ENCODE measurements at regions not wholly inside any gene's neighbourhood (a gene's known extent, or its start where the extent isn't known, plus 50 kb on each side); places are given as distances from the start of the nearest gene placed in this dataset.

- H3K27ac ChIP-seq (ENCODE audit: insufficient read depth, low read length): no peak overlapping the region
- H3K36me3 ChIP-seq (ENCODE audit: control insufficient read depth, insufficient read depth, low read length): no peaks in the 10 kb centered on the region
- H3K79me2 ChIP-seq (ENCODE audit: control insufficient read depth, insufficient read depth, low read length): no peaks in the 10 kb centered on the region
- H3K9ac ChIP-seq (ENCODE audit: insufficient read depth, low read length): no peak overlapping the region
- H2AFZ ChIP-seq (ENCODE audit: low read length): no peak overlapping the region
- H3K4me3 ChIP-seq (replicated peaks in 1 of 4; ENCODE audit: control extremely low read depth in 1 of 4, insufficient read depth in 1 of 4, low read depth in 3 of 4, low read length in 4 of 4): no peak overlapping the region
- DNase-seq (ENCODE audit: low read depth in 2 of 2): no peak
- no peaks in the 10 kb centered on the region for H3K27me3 ChIP-seq (ENCODE audit: control insufficient read depth, insufficient read depth, low read length)
- H3K9me3 ChIP-seq (ENCODE audit: control insufficient read depth, insufficient read depth, low read depth, low read length): no peaks in the 10 kb centered on the region
- no peak overlapping the region for H3K4me2 ChIP-seq (ENCODE audit: extremely low read depth, insufficient read depth, low read length)
- H4K20me1 ChIP-seq (ENCODE audit: control insufficient read depth, extremely low read depth, insufficient read depth, low read length): no peaks in the 10 kb centered on the region
- TF ChIP-seq, protein P1, sequence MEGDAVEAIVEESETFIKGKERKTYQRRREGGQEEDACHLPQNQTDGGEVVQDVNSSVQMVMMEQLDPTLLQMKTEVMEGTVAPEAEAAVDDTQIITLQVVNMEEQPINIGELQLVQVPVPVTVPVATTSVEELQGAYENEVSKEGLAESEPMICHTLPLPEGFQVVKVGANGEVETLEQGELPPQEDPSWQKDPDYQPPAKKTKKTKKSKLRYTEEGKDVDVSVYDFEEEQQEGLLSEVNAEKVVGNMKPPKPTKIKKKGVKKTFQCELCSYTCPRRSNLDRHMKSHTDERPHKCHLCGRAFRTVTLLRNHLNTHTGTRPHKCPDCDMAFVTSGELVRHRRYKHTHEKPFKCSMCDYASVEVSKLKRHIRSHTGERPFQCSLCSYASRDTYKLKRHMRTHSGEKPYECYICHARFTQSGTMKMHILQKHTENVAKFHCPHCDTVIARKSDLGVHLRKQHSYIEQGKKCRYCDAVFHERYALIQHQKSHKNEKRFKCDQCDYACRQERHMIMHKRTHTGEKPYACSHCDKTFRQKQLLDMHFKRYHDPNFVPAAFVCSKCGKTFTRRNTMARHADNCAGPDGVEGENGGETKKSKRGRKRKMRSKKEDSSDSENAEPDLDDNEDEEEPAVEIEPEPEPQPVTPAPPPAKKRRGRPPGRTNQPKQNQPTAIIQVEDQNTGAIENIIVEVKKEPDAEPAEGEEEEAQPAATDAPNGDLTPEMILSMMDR (conservative IDR thresholded peaks at IDR 0.05 in 1 of 2, IDR thresholded peaks at IDR 0.05 in 1 of 2; ENCODE audit: low read depth in 1 of 2, low read length in 2 of 2): no peak
- TF ChIP-seq EZH2 (IDR thresholded peaks at IDR 0.05; ENCODE audit: low read length, missing control alignments): no peak
- no peaks in the 10 kb centered on the region for H3K4me1 ChIP-seq (ENCODE audit: control insufficient read depth, extremely low read depth, insufficient read depth, low read length)
These were observed 278.0 kb upstream of the KYNU start for GRCh38 chr2:142599504-142599903.

DNA sequence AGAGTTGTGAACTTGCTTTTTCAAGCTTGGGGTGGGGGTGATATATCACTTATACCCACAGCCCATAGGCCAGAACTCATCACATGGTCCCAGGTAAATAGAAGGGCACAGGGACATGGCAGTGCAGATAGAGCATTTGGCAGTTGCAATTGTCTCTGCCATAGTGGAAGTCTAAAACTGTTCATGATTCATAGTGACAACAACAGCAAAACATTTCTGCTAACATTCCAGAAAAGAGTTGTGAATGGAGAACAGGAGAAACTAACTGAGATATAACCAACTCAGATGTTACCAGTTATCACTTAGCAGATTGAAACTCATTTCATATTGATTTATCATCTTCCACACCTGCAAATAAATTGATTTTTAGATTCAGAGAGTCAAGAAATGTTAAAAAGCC, 278.6 kb upstream of the KYNU start:
- H3K36me3 ChIP-seq (ENCODE audit: control insufficient read depth, insufficient read depth, low read length): no peaks in the 10 kb centered on the region
- DNase-seq (ENCODE audit: low read depth in 2 of 2): peak in 1 of 2 donors; percentile 14
- H3K27ac ChIP-seq (ENCODE audit: insufficient read depth, low read length): no peak overlapping the region
- H3K4me1 ChIP-seq (ENCODE audit: control insufficient read depth, extremely low read depth, insufficient read depth, low read length): no peaks in the 10 kb centered on the region
- TF ChIP-seq EZH2 (IDR thresholded peaks at IDR 0.05; ENCODE audit: low read length, missing control alignments): no peak
- TF ChIP-seq, protein P1 (conservative IDR thresholded peaks at IDR 0.05 in 1 of 2, IDR thresholded peaks at IDR 0.05 in 1 of 2; ENCODE audit: low read depth in 1 of 2, low read length in 2 of 2): no peak
- no peak overlapping the region for H3K4me3 ChIP-seq (replicated peaks in 1 of 4; ENCODE audit: control extremely low read depth in 1 of 4, insufficient read depth in 1 of 4, low read depth in 3 of 4, low read length in 4 of 4)
- H3K4me2 ChIP-seq (ENCODE audit: extremely low read depth, insufficient read depth, low read length): no peak overlapping the region
- no peaks in the 10 kb centered on the region for H4K20me1 ChIP-seq (ENCODE audit: control insufficient read depth, extremely low read depth, insufficient read depth, low read length)
- no peaks in the 10 kb centered on the region for H3K27me3 ChIP-seq (ENCODE audit: control insufficient read depth, insufficient read depth, low read length)
- no peak overlapping the region for H3K9ac ChIP-seq (ENCODE audit: insufficient read depth, low read length)
- no peaks in the 10 kb centered on the region for H3K9me3 ChIP-seq (ENCODE audit: control insufficient read depth, insufficient read depth, low read depth, low read length)
- H3K79me2 ChIP-seq (ENCODE audit: control insufficient read depth, insufficient read depth, low read length): no peaks in the 10 kb centered on the region
- H2AFZ ChIP-seq (ENCODE audit: low read length): no peak overlapping the region

DNA sequence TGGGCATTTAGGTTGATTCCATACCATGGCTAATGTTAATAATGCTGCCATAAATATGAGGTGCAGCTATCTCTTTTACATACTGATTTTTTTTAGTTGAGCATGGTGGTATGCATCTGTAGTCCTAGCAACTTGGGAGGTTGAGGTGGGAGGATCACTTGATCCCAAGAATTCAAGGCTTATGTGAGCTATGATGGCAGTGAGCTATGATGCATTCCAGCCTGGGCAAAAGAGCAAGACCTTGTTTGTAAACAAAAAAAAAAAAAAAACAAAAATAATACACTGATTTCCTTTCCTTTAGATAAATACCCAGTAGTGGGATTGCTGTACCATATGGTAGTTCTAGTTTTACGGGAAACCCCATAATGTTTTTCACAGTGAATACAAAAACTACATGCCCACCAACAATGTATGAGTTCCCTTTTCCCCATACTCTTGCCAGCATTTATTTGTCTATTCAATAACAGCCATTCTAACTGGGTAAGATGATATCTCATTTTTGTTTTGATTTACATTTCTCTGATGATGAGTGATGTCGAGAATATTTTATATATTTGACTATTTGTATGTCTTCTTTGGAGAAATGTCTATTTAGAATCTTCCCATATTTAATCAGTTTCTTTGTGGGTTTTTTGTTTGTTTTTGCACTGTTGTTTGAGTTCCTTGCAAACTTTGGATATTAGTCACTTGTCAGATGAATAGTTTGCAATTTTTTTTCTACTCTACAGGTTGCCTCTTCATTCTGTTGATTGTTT, 281.0 kb upstream of the KYNU start:
- no peak for TF ChIP-seq EZH2 (IDR thresholded peaks at IDR 0.05; ENCODE audit: low read length, missing control alignments)
- TF ChIP-seq, protein P1 (conservative IDR thresholded peaks at IDR 0.05 in 1 of 2, IDR thresholded peaks at IDR 0.05 in 1 of 2; ENCODE audit: low read depth in 1 of 2, low read length in 2 of 2): no peak
- no peaks in the 10 kb centered on the region for H3K4me1 ChIP-seq (ENCODE audit: control insufficient read depth, extremely low read depth, insufficient read depth, low read length)
- no peaks in the 10 kb centered on the region for H3K36me3 ChIP-seq (ENCODE audit: control insufficient read depth, insufficient read depth, low read length)
- no peaks in the 10 kb centered on the region for H4K20me1 ChIP-seq (ENCODE audit: control insufficient read depth, extremely low read depth, insufficient read depth, low read length)
- no peak overlapping the region for H3K4me2 ChIP-seq (ENCODE audit: extremely low read depth, insufficient read depth, low read length)
- H3K27me3 ChIP-seq (ENCODE audit: control insufficient read depth, insufficient read depth, low read length): no peaks in the 10 kb centered on the region
- peak; percentile 3 to 63 for DNase-seq (ENCODE audit: low read depth in 2 of 2)
- H3K9ac ChIP-seq (ENCODE audit: insufficient read depth, low read length): no peak overlapping the region
- no peak overlapping the region for H2AFZ ChIP-seq (ENCODE audit: low read length)
- H3K27ac ChIP-seq (ENCODE audit: insufficient read depth, low read length): no peak overlapping the region
- no peaks in the 10 kb centered on the region for H3K9me3 ChIP-seq (ENCODE audit: control insufficient read depth, insufficient read depth, low read depth, low read length)
- H3K4me3 ChIP-seq (replicated peaks in 1 of 4; ENCODE audit: control extremely low read depth in 1 of 4, insufficient read depth in 1 of 4, low read depth in 3 of 4, low read length in 4 of 4): no peak overlapping the region
- H3K79me2 ChIP-seq (ENCODE audit: control insufficient read depth, insufficient read depth, low read length): no peaks in the 10 kb centered on the region
